Fibroblast of gingiva (primary cell): ENCODE measurements at regions not wholly inside any gene's neighbourhood (a gene's known extent, or its start where the extent isn't known, plus 50 kb on each side); places are given as distances from the start of the nearest gene placed in this dataset.

ENCODE experiments used
- DNase-seq: peaks from one replicate; pipeline ENCODE4 v3.0.0-alpha.2; 2011; ENCODE audit warnings: low read depth

DNA sequence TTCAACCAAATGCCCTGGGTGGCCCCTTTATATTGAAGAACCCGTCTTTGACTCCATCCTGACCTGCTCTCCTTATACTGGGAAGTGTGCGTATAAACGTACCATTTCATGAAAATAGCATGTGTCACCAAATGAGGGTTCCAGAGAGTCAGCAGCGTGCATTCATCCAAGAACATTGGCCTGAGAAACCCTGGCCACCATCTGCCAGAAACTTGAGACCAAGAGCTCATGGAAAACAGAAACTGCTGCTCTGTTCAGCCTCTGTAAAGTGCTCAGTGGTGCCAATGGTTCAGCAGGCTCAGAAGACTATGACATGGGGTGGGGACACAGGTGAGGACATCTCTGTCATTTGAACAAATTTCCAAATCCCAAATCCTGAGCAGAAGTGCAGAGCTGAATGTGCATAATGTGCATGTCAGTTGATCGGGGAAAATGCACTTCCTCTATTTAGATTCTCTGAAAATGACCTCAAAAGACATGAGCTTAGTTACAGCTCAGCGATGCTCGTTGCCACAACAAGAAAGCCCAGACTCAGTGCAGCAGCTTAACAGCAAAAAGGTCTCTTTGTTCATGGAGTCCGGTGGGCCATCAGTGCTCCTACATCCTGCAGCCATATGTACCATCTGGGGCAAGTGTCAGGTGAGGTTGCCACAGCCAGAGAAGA is 176.1 kb downstream of the ATPSCKMT start:
- DNase-seq: no peak

DNA sequence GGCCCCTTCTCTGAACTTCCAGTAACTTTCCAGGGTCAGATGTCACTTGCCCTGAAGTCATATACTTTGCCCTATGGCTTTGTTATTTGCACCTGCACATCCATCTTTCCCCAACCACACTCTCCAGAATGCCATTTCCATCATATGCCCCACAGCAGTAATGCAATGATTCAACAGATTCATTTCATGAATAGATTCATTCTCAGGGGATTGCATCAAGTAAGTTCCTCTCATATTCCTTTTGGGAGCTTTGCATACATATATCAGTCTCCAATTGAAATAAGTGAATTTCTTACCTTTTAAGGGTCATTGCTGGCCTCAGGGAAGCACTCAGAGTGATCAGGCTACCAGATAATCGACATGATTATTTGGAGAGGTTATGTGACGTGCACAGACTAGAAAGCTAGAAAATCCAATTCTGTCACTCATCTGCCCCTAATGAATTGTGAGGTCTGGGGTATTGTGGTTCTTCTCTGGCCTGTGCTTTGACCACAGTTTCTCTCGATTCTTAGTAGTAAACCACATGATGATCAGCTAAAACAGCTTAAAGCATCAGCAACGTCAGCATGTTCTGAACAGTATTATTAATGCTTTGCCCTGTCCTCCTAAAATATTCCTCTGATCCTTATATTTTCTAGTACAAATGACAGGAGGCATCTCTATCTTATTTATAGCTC is 179.9 kb downstream of the ATPSCKMT start:
- no peak for DNase-seq

DNA sequence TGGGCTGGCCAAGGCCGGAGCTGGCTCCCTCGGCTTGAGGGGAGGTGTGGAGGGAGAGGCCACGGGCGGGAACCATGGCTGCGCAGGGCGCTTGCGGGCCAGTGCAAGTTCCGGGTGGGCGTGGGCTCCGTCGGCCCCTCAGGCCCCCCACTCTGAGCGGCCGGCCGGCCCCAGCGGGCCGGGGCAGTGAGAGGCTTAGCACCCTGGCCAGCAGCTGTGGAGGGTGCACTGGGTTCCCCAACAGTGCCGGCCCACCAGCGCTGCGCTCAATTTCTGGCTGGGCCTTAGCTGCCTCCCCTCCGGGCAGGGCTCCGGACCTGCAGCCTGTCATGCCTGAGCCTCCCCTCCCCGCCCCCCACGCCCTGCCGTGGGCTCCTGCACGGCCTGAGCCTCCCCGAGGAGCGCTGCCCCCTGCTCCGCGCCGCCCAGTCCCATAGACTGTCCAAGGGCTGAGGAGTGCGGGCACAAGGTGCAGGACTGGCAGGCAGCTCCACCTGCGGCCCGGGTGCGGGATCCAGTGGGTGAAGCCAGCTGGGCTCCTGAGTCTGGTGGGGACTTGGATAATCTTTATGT is 184.2 kb downstream of the ATPSCKMT start:
- DNase-seq: no peak

DNA sequence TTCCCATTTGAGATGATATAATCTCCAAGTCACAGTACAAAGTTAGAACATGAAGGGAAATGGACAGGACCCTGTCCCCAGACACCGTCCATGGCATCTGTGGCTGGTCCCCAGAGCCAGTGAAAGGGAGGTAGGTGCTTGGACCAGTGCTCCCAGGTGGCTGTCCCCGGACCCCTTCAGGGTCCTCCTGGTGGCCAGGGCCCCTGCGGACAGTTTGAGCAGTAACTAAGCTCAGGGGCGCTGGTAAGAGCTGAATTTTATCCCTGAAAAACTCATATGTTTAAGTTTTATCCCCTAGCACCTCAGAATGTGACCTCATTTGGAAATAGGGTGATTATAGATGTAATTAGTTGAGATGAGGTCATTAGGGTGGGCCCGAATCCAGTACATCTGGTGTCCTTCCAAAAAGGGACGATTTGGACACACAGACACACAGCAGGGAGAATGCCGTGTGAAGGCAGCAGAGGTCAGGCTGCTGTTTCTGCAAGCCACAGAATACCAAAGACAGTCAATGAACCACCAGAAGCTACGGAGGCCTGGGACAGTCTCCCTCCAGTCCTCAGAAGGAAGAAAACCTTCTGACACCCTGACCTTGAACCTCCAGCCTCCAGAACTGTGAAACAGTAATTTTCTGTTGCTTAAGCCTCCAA is 185.0 kb downstream of the ATPSCKMT start:
- no peak for DNase-seq

DNA sequence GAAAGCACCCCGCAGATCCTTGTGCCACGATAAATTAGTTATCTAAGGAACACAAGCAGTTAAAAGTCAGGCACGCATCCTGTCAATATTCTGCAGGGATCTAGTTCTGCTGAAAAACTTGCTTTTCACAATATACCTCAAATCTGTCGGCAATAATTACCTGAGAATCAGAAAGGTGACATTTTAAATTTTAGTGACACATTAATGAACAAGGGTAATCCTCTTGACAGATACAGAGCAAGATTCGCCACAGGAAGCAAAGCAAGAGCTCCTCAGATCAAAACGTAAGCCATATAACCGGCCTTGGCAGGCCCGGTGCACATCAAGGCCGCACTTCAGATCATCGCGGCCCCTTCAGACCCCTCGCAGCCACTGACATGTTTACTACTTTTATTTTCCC is 185.7 kb downstream of the ATPSCKMT start:
- DNase-seq: no peak

DNA sequence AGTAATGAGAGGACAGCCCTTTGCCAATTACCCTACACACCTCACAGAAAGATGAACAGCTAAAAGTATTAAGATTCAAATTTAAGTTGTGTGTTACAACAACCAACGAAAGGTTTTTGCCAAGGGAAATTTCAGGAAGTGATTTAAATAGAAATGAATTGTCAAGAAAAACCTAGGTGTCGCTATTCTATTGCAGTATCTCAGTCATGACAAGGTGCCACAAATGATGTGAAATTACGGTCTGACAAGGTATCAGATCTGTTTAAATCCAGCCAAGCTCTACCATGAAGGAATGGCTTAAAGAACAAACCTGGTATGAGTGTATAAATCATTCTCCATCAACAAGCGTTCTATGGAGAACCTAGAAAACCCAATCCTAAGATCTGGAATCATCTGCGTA is 189.7 kb downstream of the ATPSCKMT start:
- DNase-seq: no peak

DNA sequence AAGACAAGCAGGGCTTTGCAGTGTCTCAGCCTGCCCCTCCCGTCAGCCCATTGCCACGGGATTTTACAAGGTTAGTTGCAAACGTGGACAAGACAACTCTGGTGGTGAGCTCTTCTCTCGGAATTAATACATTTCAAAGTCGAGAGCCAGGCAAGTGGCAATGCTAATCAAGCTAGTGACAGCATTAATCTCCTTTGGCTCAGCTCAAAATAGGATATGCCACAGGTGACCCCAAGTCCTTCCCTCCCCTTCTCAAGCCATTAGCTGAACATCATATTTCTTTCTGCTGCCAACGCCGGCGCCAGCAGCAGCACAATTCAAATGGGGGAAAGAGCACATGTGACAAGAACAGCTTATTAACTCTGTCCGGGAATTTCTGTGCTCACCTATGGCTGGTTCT is 190.1 kb downstream of the ATPSCKMT start:
- DNase-seq: no peak

DNA sequence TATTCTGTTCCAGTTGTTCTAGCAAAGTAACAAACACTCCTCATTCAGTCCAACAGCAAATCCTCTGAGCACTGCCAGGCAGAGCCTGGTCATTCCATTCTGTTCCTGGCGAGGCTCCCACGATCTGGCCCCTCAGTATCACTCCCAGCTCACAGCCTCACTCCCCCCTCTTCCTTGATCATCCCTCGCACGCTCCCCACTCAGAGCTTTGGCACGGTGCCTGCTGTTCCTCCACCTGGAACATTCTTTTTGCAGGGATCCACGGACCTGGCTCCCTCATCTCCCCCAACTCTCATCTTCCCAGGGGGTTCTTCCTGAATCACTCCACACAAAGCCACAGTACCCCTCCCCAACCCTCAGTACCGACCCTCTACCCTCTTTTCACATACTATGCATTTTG is 192.3 kb downstream of the ATPSCKMT start:
- DNase-seq: no peak

DNA sequence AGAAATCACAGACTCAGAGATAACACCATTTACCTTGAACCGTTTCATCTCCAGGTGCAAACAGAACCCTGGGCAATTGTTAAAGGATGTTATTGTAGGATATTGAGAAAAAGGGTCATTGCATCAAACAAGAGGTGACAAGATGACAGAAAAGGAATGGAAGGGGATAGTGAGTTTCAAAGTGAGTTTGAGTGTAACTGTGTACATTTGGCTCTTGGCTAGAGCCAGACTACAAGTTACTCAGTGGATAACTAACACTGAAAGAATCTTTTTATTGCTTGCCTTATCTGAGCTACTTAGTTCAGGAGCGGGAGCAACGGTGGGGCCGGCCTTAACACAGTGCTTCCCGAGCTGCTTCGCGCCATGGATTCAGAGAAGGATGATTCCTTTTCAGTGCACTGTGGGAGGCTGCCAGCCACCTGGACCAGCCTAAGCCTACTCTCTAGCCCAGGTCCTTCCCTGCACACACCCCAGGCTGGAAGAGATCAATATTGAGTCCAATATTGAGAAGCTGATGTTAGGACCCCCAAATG is 193.4 kb downstream of the ATPSCKMT start:
- DNase-seq: no peak

DNA sequence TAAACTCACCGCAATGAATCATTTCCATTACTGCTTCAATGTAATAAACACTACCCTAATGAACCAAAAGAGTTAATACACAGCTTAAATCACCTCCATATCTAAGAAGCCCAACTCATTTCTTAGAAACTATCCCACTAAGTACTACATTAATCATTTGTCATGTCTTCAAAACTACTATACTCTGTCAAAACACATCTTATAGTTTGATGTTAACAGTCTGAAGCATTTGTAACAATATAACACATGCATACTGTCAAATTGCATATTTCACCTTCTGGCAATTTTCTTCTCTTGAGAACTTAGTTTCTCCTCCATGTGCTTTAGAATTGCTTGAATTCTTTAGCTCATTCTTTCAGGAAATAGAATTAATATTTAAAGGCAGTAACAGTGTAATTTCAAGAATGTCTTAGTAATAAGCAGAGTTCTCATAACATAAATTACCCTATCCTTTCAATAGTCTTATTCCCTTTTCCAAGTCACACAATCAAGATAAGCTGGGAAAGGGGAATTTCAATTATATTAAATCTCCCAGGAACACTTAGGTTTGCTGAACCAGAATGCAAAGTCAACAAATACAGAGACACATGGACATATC is 199.7 kb downstream of the ATPSCKMT start:
- DNase-seq: no peak

DNA sequence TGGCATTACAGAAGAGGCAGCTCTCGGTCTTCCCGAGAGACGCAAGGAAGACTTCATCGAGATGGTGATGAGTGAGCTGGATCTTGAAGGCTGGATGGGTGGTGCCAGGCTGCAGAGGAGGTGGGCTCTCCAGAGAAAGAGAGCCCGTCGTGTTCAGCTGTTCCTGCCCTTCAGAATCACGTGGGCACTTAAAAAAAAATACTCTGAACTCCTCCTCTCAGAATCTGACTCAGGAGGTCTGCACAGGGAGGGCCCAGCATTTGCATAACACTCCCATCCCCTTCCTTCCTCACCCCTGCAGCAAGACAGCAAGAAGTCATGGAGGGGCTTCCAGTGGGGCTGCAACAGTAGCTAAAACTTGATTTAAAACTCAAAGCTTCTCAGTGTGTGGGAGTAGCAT is 203.0 kb downstream of the ATPSCKMT start:
- DNase-seq: no peak

DNA sequence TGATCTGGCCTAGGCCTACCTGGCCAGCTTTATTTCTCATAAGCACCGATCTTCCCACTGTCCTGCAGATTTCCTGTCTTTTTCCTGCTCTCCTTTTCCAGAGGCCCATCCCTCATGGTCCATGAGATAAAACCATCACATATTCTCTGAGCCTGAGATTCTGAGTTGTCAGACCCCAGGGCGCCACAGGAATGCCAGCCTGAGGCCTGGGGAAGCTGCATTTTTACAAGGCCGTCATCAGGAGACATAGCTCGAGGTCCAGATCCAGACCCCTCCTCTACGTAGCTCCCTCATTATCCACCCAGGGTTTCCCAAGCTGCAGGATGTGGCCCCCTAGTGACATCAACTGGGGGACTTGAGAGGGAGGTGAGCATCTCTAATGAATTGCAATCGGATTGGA is 204.3 kb downstream of the ATPSCKMT start:
- no peak for DNase-seq

DNA sequence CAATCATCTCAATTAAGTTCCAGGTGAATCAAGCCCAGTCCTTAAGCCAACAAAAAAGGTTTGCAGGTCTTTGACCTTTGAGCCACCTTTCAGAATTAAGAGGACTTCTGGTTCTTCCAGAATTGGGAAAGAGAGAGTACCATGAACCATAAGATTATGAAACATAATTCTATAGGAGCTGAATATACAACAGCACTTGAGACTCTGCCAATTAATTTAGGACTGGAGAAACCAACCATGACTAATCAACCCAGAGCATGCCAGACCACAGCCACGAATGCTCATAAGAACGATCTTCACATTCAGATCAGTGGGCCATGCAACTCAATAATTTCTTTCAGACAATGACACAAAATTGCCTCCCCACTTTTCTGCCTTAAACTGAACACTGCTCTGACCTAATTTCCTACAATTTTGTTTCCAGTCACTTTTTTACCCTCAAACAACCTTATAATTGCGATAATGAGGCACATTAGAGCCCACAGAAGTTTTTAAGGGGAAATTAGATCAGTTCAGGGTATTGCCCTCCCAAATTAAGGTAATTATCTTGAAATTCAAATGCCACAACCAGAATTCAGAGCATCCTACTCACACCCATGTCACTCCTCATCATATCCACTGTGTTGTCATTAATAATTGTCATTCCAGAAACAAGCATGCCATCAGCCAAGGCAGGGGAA is 213.4 kb downstream of the ATPSCKMT start:
- peak; percentile 28 for DNase-seq

DNA sequence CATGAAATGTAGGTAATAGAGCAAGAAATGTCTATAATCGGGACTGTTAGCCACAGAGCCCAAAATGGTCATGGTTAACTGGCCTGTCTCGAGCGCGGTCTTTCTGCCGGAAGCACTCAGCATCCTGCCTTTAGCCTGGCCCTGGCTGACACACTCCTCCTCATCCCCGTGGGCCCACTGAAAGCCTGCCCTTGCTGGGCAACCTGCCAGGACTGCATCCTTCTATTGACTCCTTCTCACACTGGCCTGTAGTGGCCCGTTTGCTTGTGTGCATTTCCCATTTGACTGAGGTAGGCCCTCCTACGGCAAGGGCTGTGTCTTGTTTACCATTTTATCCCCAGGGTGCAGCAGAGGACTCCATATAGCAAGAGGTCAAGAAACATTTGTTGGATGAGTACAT is 215.7 kb downstream of the ATPSCKMT start:
- no peak for DNase-seq

DNA sequence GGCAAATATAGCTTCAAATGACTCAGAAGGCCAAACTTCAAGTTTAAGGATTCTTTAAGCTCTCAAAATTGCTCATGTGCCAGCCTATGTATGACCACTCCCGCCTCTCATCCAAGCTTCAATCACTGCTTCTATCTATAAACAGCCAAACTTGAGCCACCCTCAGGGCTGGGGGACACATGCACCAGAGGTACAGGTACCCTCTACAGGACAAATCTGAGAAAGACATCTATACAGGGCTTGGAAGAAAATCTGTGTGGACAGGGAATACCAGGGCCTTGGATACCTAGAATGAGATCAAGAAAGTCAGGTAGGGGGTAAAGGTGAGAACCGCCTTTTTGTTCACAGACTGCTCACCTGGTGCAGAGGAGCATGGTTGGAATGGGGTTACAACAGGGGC is 217.9 kb downstream of the ATPSCKMT start:
- DNase-seq: no peak

DNA sequence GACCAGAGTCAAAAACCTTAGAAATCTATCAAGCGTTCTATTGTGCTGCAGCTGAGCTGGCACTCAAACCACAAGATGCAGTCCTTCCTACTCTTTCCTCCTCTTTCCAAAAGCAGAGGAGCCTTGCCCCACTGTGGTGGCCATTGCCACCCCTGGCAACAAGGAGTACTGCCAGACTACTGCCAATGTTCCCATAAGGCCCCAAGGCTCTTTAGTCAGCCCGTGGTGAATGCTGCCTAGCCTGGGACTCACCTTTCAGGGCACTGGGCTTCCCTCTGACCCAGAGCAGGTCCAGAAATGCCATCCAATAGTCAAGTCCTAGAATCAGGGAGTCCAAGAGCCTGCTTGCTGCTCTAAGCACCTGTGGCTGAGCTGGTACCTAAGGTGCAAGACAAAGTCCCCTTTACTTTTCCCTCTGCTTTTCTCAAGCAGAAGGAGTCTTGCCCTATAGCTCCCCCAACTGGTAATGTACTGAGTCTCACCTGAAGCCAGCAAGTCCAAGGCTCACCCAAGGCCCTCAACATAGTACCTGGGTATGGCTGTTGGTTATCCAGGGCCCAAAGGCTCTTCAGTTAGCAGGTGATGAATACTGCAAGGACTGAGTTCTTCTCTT is 219.4 kb downstream of the ATPSCKMT start:
- DNase-seq: peak; percentile 15

DNA sequence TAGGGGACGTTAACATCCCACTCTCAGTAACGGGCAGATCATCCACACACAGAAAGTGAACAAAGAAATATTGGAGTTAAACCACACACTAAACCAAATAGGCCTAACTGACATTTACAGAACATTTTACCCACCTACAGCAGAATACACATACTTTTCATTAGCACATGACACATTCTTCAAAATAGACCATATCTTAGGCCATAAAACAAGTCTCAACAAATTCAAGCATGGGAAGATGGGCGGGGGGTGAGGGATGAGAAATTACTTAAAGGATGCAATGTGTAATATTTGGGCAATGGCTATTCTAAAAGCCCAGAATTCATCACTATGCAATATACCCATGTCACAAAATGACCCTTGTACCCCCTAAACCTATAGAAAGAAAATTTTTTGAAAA is 226.2 kb downstream of the ATPSCKMT start:
- DNase-seq: no peak

DNA sequence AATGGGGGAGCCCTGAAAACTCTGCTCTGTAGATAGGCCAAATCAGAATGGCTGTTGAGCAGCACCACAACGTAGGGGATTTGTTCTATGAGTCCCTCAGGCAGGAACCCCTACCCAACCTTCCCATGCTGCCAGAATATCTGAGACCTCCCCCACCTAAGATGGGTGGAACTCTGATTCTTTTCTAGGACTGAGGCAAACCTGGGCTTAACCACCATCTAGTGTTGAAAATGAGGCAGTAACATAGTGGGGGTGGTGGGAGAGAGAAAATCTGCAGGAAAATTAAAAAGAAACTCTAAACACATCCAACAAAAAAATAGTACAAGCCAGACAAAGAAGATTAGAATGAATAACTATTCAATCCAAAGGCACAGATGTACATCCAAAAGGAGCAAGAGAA is 228.4 kb downstream of the ATPSCKMT start:
- DNase-seq: no peak

DNA sequence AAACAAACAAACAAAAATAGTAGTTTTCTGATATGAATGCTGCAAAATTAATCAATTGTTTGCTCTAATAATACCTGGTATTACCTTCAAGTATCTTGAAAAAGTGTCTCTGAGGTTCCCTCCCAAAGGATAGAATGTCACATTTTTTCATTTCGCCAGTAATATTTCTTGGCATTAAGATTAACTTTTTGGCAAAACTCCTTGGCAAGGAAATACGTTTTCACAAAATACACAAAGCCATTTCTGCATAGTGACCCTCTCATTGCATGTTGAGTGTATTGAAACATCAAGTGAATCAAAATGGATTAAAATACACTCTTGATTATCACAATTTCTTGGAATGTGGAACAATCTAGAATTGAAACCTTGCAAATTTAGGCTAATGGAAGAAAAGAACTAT is 230.5 kb downstream of the ATPSCKMT start:
- DNase-seq: no peak

DNA sequence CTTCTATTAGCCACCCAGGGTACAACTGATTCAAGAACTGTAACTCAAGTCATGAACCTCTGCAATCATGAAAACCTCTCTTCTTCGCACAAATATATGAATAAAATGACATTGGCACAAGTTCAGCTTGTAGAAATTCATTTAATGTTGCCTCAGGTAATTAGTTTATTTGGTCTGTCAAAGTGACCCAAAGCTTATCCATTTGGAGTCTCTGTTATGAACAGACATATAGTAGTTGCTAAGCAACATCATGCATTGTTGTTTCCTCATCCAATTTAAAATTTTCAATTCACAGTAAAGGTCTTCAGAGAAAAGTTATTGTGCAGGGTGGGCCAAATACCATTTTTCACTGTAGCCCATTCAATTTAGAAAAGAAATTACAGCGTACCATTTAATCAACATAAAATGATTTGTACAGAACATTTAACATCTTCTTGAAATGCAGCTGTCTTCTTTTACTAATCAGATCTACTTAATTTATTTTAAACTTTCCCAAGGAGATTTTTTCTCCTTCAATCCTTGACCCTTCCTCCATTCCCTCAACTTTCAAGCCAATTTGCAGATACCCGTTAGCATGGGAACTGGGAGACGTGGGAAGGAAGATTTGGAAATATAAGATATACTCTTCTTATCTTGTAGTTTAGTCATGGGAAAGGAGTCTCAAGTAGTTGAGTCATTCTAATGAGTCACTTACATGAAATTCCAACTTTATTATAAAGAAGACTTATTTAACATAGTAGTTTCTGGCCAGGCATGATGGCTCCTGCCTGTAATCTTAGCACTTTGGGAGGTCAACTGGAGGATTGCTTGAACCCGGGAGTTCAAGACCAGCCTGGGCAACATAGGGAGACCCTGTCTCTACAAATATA is 231.3 kb downstream of the ATPSCKMT start:
- DNase-seq: peak; percentile 43

DNA sequence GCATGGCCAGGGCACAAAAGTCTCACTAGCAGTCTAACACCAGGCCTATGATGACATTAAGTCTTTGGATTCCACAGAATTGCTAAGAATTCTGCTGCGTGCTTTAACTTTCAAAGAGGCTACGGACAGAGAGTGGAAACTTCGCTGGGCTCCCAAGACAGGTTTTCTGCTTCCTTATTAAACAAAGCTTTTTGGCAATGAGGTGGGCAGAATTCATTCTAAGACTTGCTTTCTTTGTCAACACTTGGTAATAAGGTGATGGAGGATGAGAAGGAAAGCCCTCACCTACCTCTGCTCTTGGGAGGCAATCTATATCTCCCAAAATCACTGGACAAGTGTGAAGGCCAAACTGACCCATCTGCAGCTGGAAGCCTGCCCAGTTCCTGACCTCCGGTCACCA is 231.9 kb downstream of the ATPSCKMT start:
- DNase-seq: no peak
